Erythroblast (primary cell): ENCODE measurements at regions not wholly inside any gene's neighbourhood (a gene's known extent, or its start where the extent isn't known, plus 50 kb on each side); places are given as distances from the start of the nearest gene placed in this dataset.
A peak's percentile ranks its signal among the peaks of the same experiment; 100 is the strongest.

Experiments used
- DNase-seq, 2 experiments: peaks; one replicate each; lab custom pipeline; 2025; lab: John Stamatoyannopoulos, UW
- GATA1 ChIP-seq: IDR thresholded peaks from 2 replicates; pipeline ENCODE4 v1.6.1; 2011; ENCODE audit warnings: low read depth, mild to moderate bottlenecking, control low read depth, low read length, moderate library complexity
- POLR2A ChIP-seq: IDR thresholded peaks from 2 replicates; pipeline ENCODE4 v1.6.1; 2011; ENCODE audit warnings: mild to moderate bottlenecking, low read length

- TF ChIP-seq GATA1 (no peak), POLR2A (no peak)
- DNase-seq, result peak; percentile 55 to 83
Observed at GRCh38 chr6:3579652-3580175, 122.9 kb upstream of the SLC22A23 start.

GRCh38 chr6:3578981-3579380, 122.1 kb upstream of the SLC22A23 start:
- no peak for DNase-seq
- no peak for TF ChIP-seq GATA1
- no peak for TF ChIP-seq POLR2A

- TF ChIP-seq GATA1, result no peak
- no peak for TF ChIP-seq POLR2A
- no peak for DNase-seq
Observed at GRCh38 chr6:3577517-3577916, 120.7 kb upstream of the SLC22A23 start.

- no peak for DNase-seq
- TF ChIP-seq POLR2A, result no peak
- no peak for TF ChIP-seq GATA1
Observed at GRCh38 chr6:3575701-3576100, 118.9 kb upstream of the SLC22A23 start.

- TF ChIP-seq POLR2A, result no peak
- TF ChIP-seq GATA1, result no peak
- no peak for DNase-seq
Observed at GRCh38 chr6:3575166-3575565, 118.3 kb upstream of the SLC22A23 start.

GRCh38 chr6:3573670-3574069, 116.8 kb upstream of the SLC22A23 start:
- no peak for TF ChIP-seq POLR2A
- no peak for TF ChIP-seq GATA1
- DNase-seq, result no peak

- no peak for TF ChIP-seq GATA1
- TF ChIP-seq POLR2A, result no peak
- no peak for DNase-seq
Observed at GRCh38 chr6:3571836-3572235, 115.0 kb upstream of the SLC22A23 start.

- peak; percentile 59 to 76 for DNase-seq
- TF ChIP-seq GATA1 (no peak), POLR2A (peak; percentile 37)
Observed at GRCh38 chr6:3571250-3571681, 114.4 kb upstream of the SLC22A23 start.

- DNase-seq, result no peak
- TF ChIP-seq GATA1, result no peak
- TF ChIP-seq POLR2A, result no peak
Observed at GRCh38 chr6:3569816-3570215, 113.0 kb upstream of the SLC22A23 start.

- DNase-seq, result no peak
- no peak for TF ChIP-seq POLR2A
- no peak for TF ChIP-seq GATA1
Observed at GRCh38 chr6:3568396-3569082, 111.7 kb upstream of the SLC22A23 start.

- no peak for DNase-seq
- no peak for TF ChIP-seq GATA1
- no peak for TF ChIP-seq POLR2A
Observed at GRCh38 chr6:3566812-3567211, 110.0 kb upstream of the SLC22A23 start.

- no peak for DNase-seq
- TF ChIP-seq GATA1 (no peak), POLR2A (no peak)
Observed at GRCh38 chr6:3565291-3565690, 108.4 kb upstream of the SLC22A23 start.

GRCh38 chr6:3561725-3562124, 104.9 kb upstream of the SLC22A23 start:
- DNase-seq, result no peak
- TF ChIP-seq POLR2A (no peak), GATA1 (no peak)

GRCh38 chr6:3560211-3560610, 103.4 kb upstream of the SLC22A23 start:
- TF ChIP-seq GATA1 (no peak), POLR2A (no peak)
- DNase-seq, result no peak

GRCh38 chr6:3559561-3559960, 102.7 kb upstream of the SLC22A23 start:
- TF ChIP-seq GATA1, result no peak
- no peak for TF ChIP-seq POLR2A
- no peak for DNase-seq
